ENCODE measurements at regions not wholly inside any gene's neighbourhood (a gene's known extent, or its start where the extent isn't known, plus 50 kb on each side); places are given as distances from the start of the nearest gene placed in this dataset.
"Not testable (repeated sequence)": the region's sequence is repeated elsewhere in the genome, so short reads cannot be mapped to it uniquely, and the experiment has no call there.

GRCh38 chr9:111094433-111094924 is 56.2 kb upstream of the LPAR1 start:
- in situ Hi-C loops (cut with MboI; ENCODE audit: low sequenced_read_pairs), result no loop called here
- CTCF ChIA-PET, result no interaction called here
- H3K23ac ChIP-seq (ENCODE audit: low read depth, low read length), result peak overlapping the region; percentile 92

GRCh38 chr9:111092167-111092566 is 53.9 kb upstream of the LPAR1 start:
- peaks cover 13% of the 10 kb centered on the region for H3K4me1 ChIP-seq (ENCODE audit: control insufficient read depth, insufficient read depth, low read length)
- H4K5ac ChIP-seq (ENCODE audit: low read depth, low read length); H3K56ac ChIP-seq (ENCODE audit: extremely low read depth, insufficient read depth, low read length); H3K23ac ChIP-seq (ENCODE audit: low read depth, low read length); H3K27ac ChIP-seq (ENCODE audit: insufficient read depth, low read length); H2AK5ac ChIP-seq (ENCODE audit: low read depth, low read length); dilution Hi-C loops (cut with HindIII; ENCODE audit: low sequenced_read_pairs, unreplicated experiment); H3K4me3 ChIP-seq (ENCODE audit: insufficient read depth, low read depth, low read length); BruUV-seq (replicated peaks); H4K91ac ChIP-seq (ENCODE audit: insufficient read depth, low read depth, low read length); H2AFZ ChIP-seq (replicated peaks; ENCODE audit: low read length, poor library complexity); POLR2A ChIA-PET (ENCODE audit: unreplicated experiment); H2BK20ac ChIP-seq (ENCODE audit: low read depth, low read length); H3K36me3 ChIP-seq (ENCODE audit: control insufficient read depth, insufficient read depth, low read length); H3K14ac ChIP-seq (replicated peaks; ENCODE audit: low read depth, low read length); H2AK9ac ChIP-seq (replicated peaks; ENCODE audit: low read depth, low read length, poor library complexity); H3K27me3 ChIP-seq (ENCODE audit: control insufficient read depth, insufficient read depth, low read length); H3K79me1 ChIP-seq (ENCODE audit: low read depth in 1 of 2, low read length in 2 of 2); H2BK120ac ChIP-seq (ENCODE audit: low read depth, low read length); ATAC-seq (ENCODE audit: low read depth); CTCF ChIA-PET; H3K9me3 ChIP-seq (ENCODE audit: control insufficient read depth, insufficient read depth, low read length); H3K9ac ChIP-seq (ENCODE audit: low read depth, low read length); H3K4me2 ChIP-seq (ENCODE audit: low read depth, low read length); in situ Hi-C loops (cut with MboI; ENCODE audit: low sequenced_read_pairs); H3K18ac ChIP-seq (ENCODE audit: low read depth, low read length); H3K9me1 ChIP-seq (ENCODE audit: insufficient read depth, low read length); H2BK5ac ChIP-seq (ENCODE audit: low read depth, low read length, poor library complexity, severe bottlenecking); H4K20me1 ChIP-seq (ENCODE audit: insufficient read depth, low read length); H4K8ac ChIP-seq (ENCODE audit: low read depth in 2 of 2, low read length in 2 of 2); H2BK15ac ChIP-seq (ENCODE audit: low read depth, low read length); DNase-seq; intact Hi-C loops (cut with micrococcal nuclease): not testable (repeated sequence)
- H3K4ac ChIP-seq (ENCODE audit: low read depth, low read length), result peak overlapping the region; percentile 27; the same call in 1 of the 2 replicates
- no CpG with 5 or more reads among the region's 1 CpG for WGBS, 2 experiments (ENCODE audit: extremely low coverage in 2 of 2, insufficient read length in 1 of 2)

More at GRCh38 chr9:111094433-111094924, 56.2 kb upstream of the LPAR1 start:
- peak overlapping the region; percentile 78; the same call in 1 of the 2 replicates for H3K56ac ChIP-seq (ENCODE audit: extremely low read depth, insufficient read depth, low read length)
- peak overlapping the region; percentile 74 for H2AK9ac ChIP-seq (replicated peaks; ENCODE audit: low read depth, low read length, poor library complexity)
- H3K4ac ChIP-seq (ENCODE audit: low read depth, low read length), result peak overlapping the region; percentile 94
- dilution Hi-C loops (cut with HindIII; ENCODE audit: low sequenced_read_pairs, unreplicated experiment), result no loop called here
- peak; percentile 68 for TF ChIP-seq FOS (IDR thresholded peaks at IDR 0.05; ENCODE audit: low read depth, low read length)
- peak; percentile 41; the same call in 1 of the 2 replicates for TF ChIP-seq MAFK (IDR thresholded peaks at IDR 0.05; ENCODE audit: low read depth, low read length)
- peak; percentile 87 for TF ChIP-seq NFE2L2 (IDR thresholded peaks at IDR 0.05; ENCODE audit: low read depth, low read length)
- TF ChIP-seq SMC3 (IDR thresholded peaks at IDR 0.05; ENCODE audit: low read depth, low read length), result no peak
- no peak overlapping the region for H3K4me3 ChIP-seq (ENCODE audit: insufficient read depth, low read depth, low read length)
- BruUV-seq (replicated peaks), result no TSS peak
- H3K14ac ChIP-seq (replicated peaks; ENCODE audit: low read depth, low read length), result peak overlapping the region; percentile 91
- H4K5ac ChIP-seq (ENCODE audit: low read depth, low read length), result peak overlapping the region; percentile 98
- POLR2A ChIA-PET (ENCODE audit: unreplicated experiment), result no interaction called here
- H3K4me1 ChIP-seq (ENCODE audit: control insufficient read depth, insufficient read depth, low read length), result peaks cover 13% of the 10 kb centered on the region
- intact Hi-C loops (cut with micrococcal nuclease), result no loop called here
- H4K8ac ChIP-seq (ENCODE audit: low read depth in 2 of 2, low read length in 2 of 2), result peak overlapping the region; percentile 78 to 96
- H2AK5ac ChIP-seq (ENCODE audit: low read depth, low read length), result peak overlapping the region; percentile 46; the same call in 1 of the 2 replicates
- peak overlapping the region; percentile 54; the same call in 1 of the 2 replicates for H3K9ac ChIP-seq (ENCODE audit: low read depth, low read length)
- H4K91ac ChIP-seq (ENCODE audit: insufficient read depth, low read depth, low read length), result peak overlapping the region; percentile 95
- ATAC-seq (ENCODE audit: low read depth), result peak; percentile 99
- no peaks in the 10 kb centered on the region for H3K79me1 ChIP-seq (ENCODE audit: low read depth in 1 of 2, low read length in 2 of 2)
- peak overlapping the region; percentile 98 for H2BK20ac ChIP-seq (ENCODE audit: low read depth, low read length)
- no peaks in the 10 kb centered on the region for H4K20me1 ChIP-seq (ENCODE audit: insufficient read depth, low read length)
- H3K27me3 ChIP-seq (ENCODE audit: control insufficient read depth, insufficient read depth, low read length), result no peaks in the 10 kb centered on the region
- peak overlapping the region; percentile 99 for H2BK120ac ChIP-seq (ENCODE audit: low read depth, low read length)
- H2BK5ac ChIP-seq (ENCODE audit: low read depth, low read length, poor library complexity, severe bottlenecking), result peak overlapping the region; percentile 99
- peak overlapping the region; percentile 96 for H2BK15ac ChIP-seq (ENCODE audit: low read depth, low read length)
- peak overlapping the region; percentile 59; the same call in 1 of the 2 replicates for H3K4me2 ChIP-seq (ENCODE audit: low read depth, low read length)
- peaks cover 7% of the 10 kb centered on the region for H3K9me1 ChIP-seq (ENCODE audit: insufficient read depth, low read length)
- H3K27ac ChIP-seq (ENCODE audit: insufficient read depth, low read length), result peak overlapping the region; percentile 93
- peak; percentile 90 for DNase-seq
- H3K36me3 ChIP-seq (ENCODE audit: control insufficient read depth, insufficient read depth, low read length), result no peaks in the 10 kb centered on the region
- WGBS, 2 experiments (ENCODE audit: extremely low coverage in 2 of 2, insufficient read length in 1 of 2), result no CpG with 5 or more reads among the region's 2 CpGs
- H3K18ac ChIP-seq (ENCODE audit: low read depth, low read length), result peak overlapping the region; percentile 99
- no peaks in the 10 kb centered on the region for H3K9me3 ChIP-seq (ENCODE audit: control insufficient read depth, insufficient read depth, low read length)
- peak overlapping the region; percentile 89 for H2AFZ ChIP-seq (replicated peaks; ENCODE audit: low read length, poor library complexity)

Data from IMR-90 (cell line).